GM23338 (cell line): ENCODE measurements at regions not wholly inside any gene's neighbourhood (a gene's known extent, or its start where the extent isn't known, plus 50 kb on each side); places are given as distances from the start of the nearest gene placed in this dataset.

ENCODE experiments used
- ATAC-seq: fragments of 200-7000 bp; cut with Tn5 transposase; 3 replicates; pipeline ENCODE4 v1.9.1; 2020
- DNase-seq: peaks from one replicate; pipeline ENCODE4 v3.0.0-alpha.2; 2015; ENCODE audit warnings: low spot score
- H2AFZ ChIP-seq: fragments of 200-600 bp; sonication (generic); 2 replicates; pipeline ENCODE4 v1.8.0; 2016; ENCODE audit warnings: antibody characterized with exemption, mild to moderate bottlenecking, moderate library complexity
- H3F3A ChIP-seq: fragments of 200-600 bp; sonication (generic); replicated peaks from 2 replicates; pipeline ENCODE4 v1.8.0; 2017; ENCODE audit warnings: antibody characterized with exemption, mixed run types, low read depth
- H3K27ac ChIP-seq: fragments of 200-600 bp; sonication (generic); 2 replicates; pipeline ENCODE4 v1.6.1; 2016; ENCODE audit warnings: low read depth
- H3K27me3 ChIP-seq: fragments of 200-600 bp; sonication (generic); 2 replicates; pipeline ENCODE4 v1.8.0; 2016; ENCODE audit warnings: mild to moderate bottlenecking, mixed run types, moderate library complexity; ENCODE audit not compliant: insufficient read depth
- H3K36me3 ChIP-seq: fragments of 200-600 bp; sonication (generic); 2 replicates; pipeline ENCODE4 v1.8.0; 2016; ENCODE audit warnings: mild to moderate bottlenecking; ENCODE audit not compliant: insufficient read depth
- H3K4me1 ChIP-seq: fragments of 200-600 bp; sonication (generic); 2 replicates; pipeline ENCODE4 v1.8.0; 2016; ENCODE audit warnings: mild to moderate bottlenecking, moderate library complexity; ENCODE audit not compliant: insufficient read depth
- H3K4me2 ChIP-seq: fragments of 200-600 bp; sonication (generic); 2 replicates; pipeline ENCODE4 v1.7.1; 2017; ENCODE audit warnings: mixed run types
- H3K4me3 ChIP-seq: fragments of 200-600 bp; sonication (generic); 2 replicates; pipeline ENCODE4 v1.6.1; 2016; ENCODE audit warnings: mixed run types
- H3K79me2 ChIP-seq: fragments of 200-600 bp; sonication (generic); replicated peaks from 2 replicates; pipeline ENCODE4 v1.8.0; 2017; ENCODE audit warnings: mild to moderate bottlenecking; ENCODE audit not compliant: insufficient read depth
- H3K9me2 ChIP-seq: fragments of 200-600 bp; sonication (generic); 2 replicates; pipeline ENCODE4 v1.8.0; 2017; ENCODE audit not compliant: insufficient read depth
- H4K20me1 ChIP-seq: fragments of 200-600 bp; sonication (generic); replicated peaks from 2 replicates; pipeline ENCODE4 v1.8.0; 2017; ENCODE audit warnings: mild to moderate bottlenecking; ENCODE audit not compliant: insufficient read depth
- H3K27ac Mint-ChIP-seq: 2 replicates; pipeline ENCODE4 v1.8.0; 2020; ENCODE audit warnings: inconsistent platforms, mild to moderate bottlenecking, moderate library complexity, mixed read lengths
- H3K27me3 Mint-ChIP-seq: 3 replicates; pipeline ENCODE4 v1.8.0; 2022; ENCODE audit warnings: low read depth, mild to moderate bottlenecking, moderate library complexity, mixed read lengths, inconsistent platforms; ENCODE audit not compliant: insufficient read depth, poor library complexity
- H3K36me3 Mint-ChIP-seq: 3 replicates; pipeline ENCODE4 v1.8.0; 2021; ENCODE audit warnings: low read depth, mild to moderate bottlenecking, inconsistent platforms, moderate library complexity, mixed read lengths
- H3K4me1 Mint-ChIP-seq: 3 replicates; pipeline ENCODE4 v1.8.0; 2020; ENCODE audit warnings: mild to moderate bottlenecking, inconsistent platforms, mixed read lengths
- H3K4me3 Mint-ChIP-seq: 3 replicates; pipeline ENCODE4 v1.8.0; 2021; ENCODE audit warnings: moderate library complexity, mild to moderate bottlenecking, inconsistent platforms, mixed read lengths
- H3K9me3 Mint-ChIP-seq: 3 replicates; pipeline ENCODE4 v1.8.0; 2020; ENCODE audit warnings: moderate library complexity, mild to moderate bottlenecking, inconsistent platforms, mixed read lengths
- CREB1 ChIP-seq: fragments of 250-450 bp; sonication (Bioruptor Pico); IDR thresholded peaks from 2 replicates; pipeline ENCODE4 v1.5.0; 2020; ENCODE audit warnings: low read depth, mild to moderate bottlenecking, moderate library complexity
- CTCF ChIP-seq, 2 experiments: fragments of 200-600 bp in 1 of 2; sonication (generic) in 1 of 2; conservative IDR thresholded peaks; 2 replicates each; pipeline versions ENCODE4 v1.5.1 to v1.6.1; 2016 to 2017; ENCODE audit warnings: antibody characterized with exemption in 2 of 2, low read depth in 2 of 2, mild to moderate bottlenecking in 2 of 2, moderate library complexity in 1 of 2
- ETS1 ChIP-seq: IDR thresholded peaks from 2 replicates; pipeline ENCODE4 v1.6.1; 2016; ENCODE audit warnings: antibody characterized with exemption
- EZH2 ChIP-seq: fragments of 200-600 bp; sonication (generic); IDR thresholded peaks from one replicate; pipeline ENCODE4 v1.8.0; 2017; ENCODE audit warnings: antibody characterized with exemption, mild to moderate bottlenecking, low read depth; ENCODE audit not compliant: unreplicated experiment
- EZH2phosphoT487 ChIP-seq: fragments of 200-600 bp; sonication (generic); IDR thresholded peaks from one replicate; pipeline ENCODE4 v1.8.1; 2018; ENCODE audit warnings: antibody characterized with exemption; ENCODE audit not compliant: unreplicated experiment
- NANOG ChIP-seq: IDR thresholded peaks from 2 replicates; pipeline ENCODE4 v1.6.1; 2016; ENCODE audit warnings: antibody characterized with exemption, borderline replicate concordance
- POLR2AphosphoS5 ChIP-seq: IDR thresholded peaks from 2 replicates; pipeline ENCODE4 v1.6.1; 2016; ENCODE audit warnings: antibody characterized with exemption, low read depth
- REST ChIP-seq: IDR thresholded peaks from one replicate; pipeline ENCODE4 v1.6.1; 2018; ENCODE audit warnings: antibody characterized with exemption; ENCODE audit not compliant: unreplicated experiment
- ZNF114 ChIP-seq: fragments of 250-450 bp; sonication (Bioruptor Pico); IDR thresholded peaks from 2 replicates; pipeline ENCODE4 v1.5.0; 2020; ENCODE audit warnings: mild to moderate bottlenecking, moderate library complexity
- ZNF462 ChIP-seq: fragments of 250-450 bp; sonication (Bioruptor Pico); IDR thresholded peaks from 2 replicates; pipeline ENCODE4 v1.5.0; 2020; ENCODE audit warnings: mild to moderate bottlenecking, moderate library complexity

- Histone ChIP-seq H3K4me2 (no peak overlapping the region), H3K4me3 (no peak overlapping the region), H2AFZ (no peak overlapping the region), H3K4me1 (no peaks in the 10 kb centered on the region), H3K79me2 (no peaks in the 10 kb centered on the region), H3K36me3 (no peaks in the 10 kb centered on the region), H3F3A (no peaks in the 10 kb centered on the region), H3K9me2 (no peaks in the 10 kb centered on the region; the same call in 1 of the 2 replicates), H3K27ac (no peak overlapping the region), H3K27me3 (no peaks in the 10 kb centered on the region), H4K20me1 (no peaks in the 10 kb centered on the region; the same call in 1 of the 2 replicates)
- Mint-ChIP-seq H3K36me3 (no peaks in the 10 kb centered on the region), H3K27me3 (peaks cover 2% of the 10 kb centered on the region), H3K4me1 (no peaks in the 10 kb centered on the region), H3K4me3 (no peak overlapping the region), H3K27ac (no peak overlapping the region), H3K9me3 (peaks cover 10% of the 10 kb centered on the region; the same call in 2 of the 3 replicates)
- no peak for ATAC-seq
- no peak for TF ChIP-seq ZNF114 (CRISPR knock-in tag)
- DNase-seq, result no peak
These were observed 192.5 kb downstream of the HLX start for GRCh38 chr1:221071777-221072176.

- Histone ChIP-seq H3K4me1 (no peaks in the 10 kb centered on the region), H3K79me2 (no peaks in the 10 kb centered on the region), H3K4me2 (no peak overlapping the region), H3K27ac (no peak overlapping the region), H3K4me3 (no peak overlapping the region), H3K27me3 (no peaks in the 10 kb centered on the region), H3K36me3 (no peaks in the 10 kb centered on the region), H3F3A (no peaks in the 10 kb centered on the region), H2AFZ (no peak overlapping the region), H4K20me1 (no peaks in the 10 kb centered on the region; the same call in 1 of the 2 replicates), H3K9me2 (no peaks in the 10 kb centered on the region; the same call in 1 of the 2 replicates)
- Mint-ChIP-seq H3K9me3 (peaks cover 10% of the 10 kb centered on the region; the same call in 2 of the 3 replicates), H3K27me3 (no peaks in the 10 kb centered on the region), H3K4me3 (no peak overlapping the region), H3K27ac (no peak overlapping the region), H3K4me1 (no peaks in the 10 kb centered on the region), H3K36me3 (no peaks in the 10 kb centered on the region)
- ATAC-seq (no peak), DNase-seq (no peak)
- TF ChIP-seq CREB1 (CRISPR knock-in tag), result no peak
- no peak for TF ChIP-seq POLR2AphosphoS5
- no peak for TF ChIP-seq CTCF (conservative IDR thresholded peaks at IDR 0.05; ENCODE audit: low read depth in 2 of 2)
- TF ChIP-seq ZNF462 (CRISPR knock-in tag), result no peak
- no peak for TF ChIP-seq EZH2phosphoT487
- no peak for TF ChIP-seq REST
- TF ChIP-seq ETS1, result no peak
- TF ChIP-seq EZH2, result no peak
- TF ChIP-seq NANOG, result no peak
These were observed 193.0 kb downstream of the HLX start for GRCh38 chr1:221072214-221072613.
